Neural cell (in vitro differentiated cells): ENCODE measurements at regions not wholly inside any gene's neighbourhood (a gene's known extent, or its start where the extent isn't known, plus 50 kb on each side); places are given as distances from the start of the nearest gene placed in this dataset.

Source experiments
- CTCF ChIP-seq: fragments of 450-650 bp; IDR thresholded peaks from 2 replicates; pipeline ENCODE4 v1.5.1; 2014; ENCODE audit warnings: antibody characterized with exemption, mild to moderate bottlenecking, moderate library complexity; ENCODE audit not compliant: poor library complexity, severe bottlenecking
- EP300 ChIP-seq: fragments of 450-650 bp; conservative IDR thresholded peaks from 2 replicates; pipeline ENCODE4 v1.6.1; 2014; ENCODE audit warnings: antibody characterized with exemption, mild to moderate bottlenecking, moderate library complexity; ENCODE audit not compliant: poor library complexity, severe bottlenecking
- EZH2 ChIP-seq: fragments of 200-600, 300-800 bp; shearing (Covaris generic), sonication (generic); IDR thresholded peaks from 2 replicates; pipeline ENCODE4 v1.6.1; 2014; ENCODE audit warnings: antibody characterized with exemption, low read length, borderline replicate concordance, mild to moderate bottlenecking; ENCODE audit not compliant: insufficient read depth, poor library complexity, severe bottlenecking
- MXI1 ChIP-seq: fragments of 450-650 bp; conservative IDR thresholded peaks from 2 replicates; pipeline ENCODE4 v1.6.1; 2014; ENCODE audit warnings: antibody characterized with exemption, mild to moderate bottlenecking; ENCODE audit not compliant: poor library complexity, severe bottlenecking
- POLR2AphosphoS5 ChIP-seq: IDR thresholded peaks from 2 replicates; pipeline ENCODE4 v1.6.1; 2012
- RAD21 ChIP-seq: fragments of 450-650 bp; conservative IDR thresholded peaks from 2 replicates; pipeline ENCODE4 v1.6.1; 2014; ENCODE audit warnings: antibody characterized with exemption, mild to moderate bottlenecking, moderate library complexity
- SMC3 ChIP-seq: fragments of 450-650 bp; conservative IDR thresholded peaks from 2 replicates; pipeline ENCODE4 v1.6.1; 2014; ENCODE audit warnings: antibody characterized with exemption, mild to moderate bottlenecking, moderate library complexity; ENCODE audit not compliant: poor library complexity
- TAF1 ChIP-seq: IDR thresholded peaks from 2 replicates; pipeline ENCODE4 v1.6.1; 2012; ENCODE audit warnings: low read depth
- TF ChIP-seq, protein P1 (sequence below): IDR thresholded peaks from 2 replicates; pipeline ENCODE4 v1.6.1; 2012; ENCODE audit warnings: borderline replicate concordance

DNA sequence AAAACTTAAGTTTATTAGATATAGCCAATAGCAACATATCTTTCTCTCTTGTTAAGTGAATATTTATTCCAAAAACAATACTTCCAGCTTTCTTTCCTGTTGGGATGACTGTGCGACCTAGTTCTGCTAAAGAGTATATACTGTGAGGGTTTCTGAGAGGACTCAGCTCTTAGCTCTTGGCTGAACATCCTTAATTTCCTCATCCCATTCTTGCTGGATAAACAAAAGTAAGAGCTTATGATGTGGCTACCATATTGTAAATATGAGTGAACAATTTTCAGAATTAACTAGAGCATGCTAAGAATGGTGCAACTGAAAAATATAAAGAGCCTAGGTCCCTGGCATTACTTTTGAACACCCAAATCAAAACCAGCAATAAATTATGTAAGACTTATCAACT is 279.5 kb upstream of the GNAI1 start:
- TF ChIP-seq CTCF (no peak), EP300 (no peak), SMC3 (no peak), EZH2 (no peak), RAD21 (no peak), POLR2AphosphoS5 (no peak), TAF1 (no peak), MXI1 (no peak)
- TF ChIP-seq, protein P1, sequence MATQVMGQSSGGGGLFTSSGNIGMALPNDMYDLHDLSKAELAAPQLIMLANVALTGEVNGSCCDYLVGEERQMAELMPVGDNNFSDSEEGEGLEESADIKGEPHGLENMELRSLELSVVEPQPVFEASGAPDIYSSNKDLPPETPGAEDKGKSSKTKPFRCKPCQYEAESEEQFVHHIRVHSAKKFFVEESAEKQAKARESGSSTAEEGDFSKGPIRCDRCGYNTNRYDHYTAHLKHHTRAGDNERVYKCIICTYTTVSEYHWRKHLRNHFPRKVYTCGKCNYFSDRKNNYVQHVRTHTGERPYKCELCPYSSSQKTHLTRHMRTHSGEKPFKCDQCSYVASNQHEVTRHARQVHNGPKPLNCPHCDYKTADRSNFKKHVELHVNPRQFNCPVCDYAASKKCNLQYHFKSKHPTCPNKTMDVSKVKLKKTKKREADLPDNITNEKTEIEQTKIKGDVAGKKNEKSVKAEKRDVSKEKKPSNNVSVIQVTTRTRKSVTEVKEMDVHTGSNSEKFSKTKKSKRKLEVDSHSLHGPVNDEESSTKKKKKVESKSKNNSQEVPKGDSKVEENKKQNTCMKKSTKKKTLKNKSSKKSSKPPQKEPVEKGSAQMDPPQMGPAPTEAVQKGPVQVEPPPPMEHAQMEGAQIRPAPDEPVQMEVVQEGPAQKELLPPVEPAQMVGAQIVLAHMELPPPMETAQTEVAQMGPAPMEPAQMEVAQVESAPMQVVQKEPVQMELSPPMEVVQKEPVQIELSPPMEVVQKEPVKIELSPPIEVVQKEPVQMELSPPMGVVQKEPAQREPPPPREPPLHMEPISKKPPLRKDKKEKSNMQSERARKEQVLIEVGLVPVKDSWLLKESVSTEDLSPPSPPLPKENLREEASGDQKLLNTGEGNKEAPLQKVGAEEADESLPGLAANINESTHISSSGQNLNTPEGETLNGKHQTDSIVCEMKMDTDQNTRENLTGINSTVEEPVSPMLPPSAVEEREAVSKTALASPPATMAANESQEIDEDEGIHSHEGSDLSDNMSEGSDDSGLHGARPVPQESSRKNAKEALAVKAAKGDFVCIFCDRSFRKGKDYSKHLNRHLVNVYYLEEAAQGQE, result no peak
